ENCODE measurements at regions not wholly inside any gene's neighbourhood (a gene's known extent, or its start where the extent isn't known, plus 50 kb on each side); places are given as distances from the start of the nearest gene placed in this dataset.

GRCh38 chr9:121577166-121577565 lies 74.3 kb upstream of the DAB2IP start:
- H3K9me3 ChIP-seq (ENCODE audit: control insufficient read depth in 4 of 4, low read length in 3 of 4) = no peaks in the 10 kb centered on the region
- H3K27me3 ChIP-seq (ENCODE audit: control insufficient read depth in 4 of 4, insufficient read depth in 4 of 4, low read length in 3 of 4) = no peaks in the 10 kb centered on the region
- WGBS = 95% methylated on average over 17 of the region's 17 CpGs
- no peaks in the 10 kb centered on the region for H3K4me1 ChIP-seq (ENCODE audit: control insufficient read depth in 4 of 4, insufficient read depth in 4 of 4, low read length in 3 of 4)
- no peak for DNase-seq (ENCODE audit: low spot score)
- H3K27ac ChIP-seq (ENCODE audit: low read depth in 1 of 2, low read length in 2 of 2) = no peak overlapping the region
- no peak overlapping the region for H3K9ac ChIP-seq (ENCODE audit: low read depth in 1 of 2, low read length in 2 of 2)
- TF ChIP-seq EGR1 (IDR thresholded peaks at IDR 0.05; ENCODE audit: low read depth in 2 of 2) = no peak
- no peak for TF ChIP-seq CTCF (IDR thresholded peaks at IDR 0.05; ENCODE audit: low read depth, low read length, missing input control)
- no peak for TF ChIP-seq HNF4A (conservative IDR thresholded peaks at IDR 0.05)
- no peak for TF ChIP-seq MAX (IDR thresholded peaks at IDR 0.05)
- TF ChIP-seq RXRA (IDR thresholded peaks at IDR 0.05) = no peak
- TF ChIP-seq FOXA2 (IDR thresholded peaks at IDR 0.05) = no peak
- TF ChIP-seq RAD21 (IDR thresholded peaks at IDR 0.05) = no peak
- no peak for TF ChIP-seq FOXA1 (IDR thresholded peaks at IDR 0.05)
- no peak for TF ChIP-seq NR2F2 (IDR thresholded peaks at IDR 0.05)
- TF ChIP-seq ZBTB33 (IDR thresholded peaks at IDR 0.05) = no peak
- no peak for TF ChIP-seq YY1 (IDR thresholded peaks at IDR 0.05)
- TF ChIP-seq SP1 (IDR thresholded peaks at IDR 0.05) = no peak
- H3K4me3 ChIP-seq (ENCODE audit: low read depth in 1 of 3, low read length in 3 of 3) = no peak overlapping the region
- H3K36me3 ChIP-seq (ENCODE audit: control insufficient read depth in 4 of 4, insufficient read depth in 3 of 4, low read depth in 1 of 4, low read length in 3 of 4) = no peaks in the 10 kb centered on the region

GRCh38 chr9:121577572-121577971 lies 73.9 kb upstream of the DAB2IP start:
- Histone ChIP-seq H3K27ac (ENCODE audit: low read depth in 1 of 2, low read length in 2 of 2) (no peak overlapping the region), H3K27me3 (ENCODE audit: control insufficient read depth in 4 of 4, insufficient read depth in 4 of 4, low read length in 3 of 4) (no peaks in the 10 kb centered on the region), H3K9ac (ENCODE audit: low read depth in 1 of 2, low read length in 2 of 2) (no peak overlapping the region), H3K9me3 (ENCODE audit: control insufficient read depth in 4 of 4, low read length in 3 of 4) (no peaks in the 10 kb centered on the region), H3K36me3 (ENCODE audit: control insufficient read depth in 4 of 4, insufficient read depth in 3 of 4, low read depth in 1 of 4, low read length in 3 of 4) (no peaks in the 10 kb centered on the region), H3K4me3 (ENCODE audit: low read depth in 1 of 3, low read length in 3 of 3) (no peak overlapping the region), H3K4me1 (ENCODE audit: control insufficient read depth in 4 of 4, insufficient read depth in 4 of 4, low read length in 3 of 4) (no peaks in the 10 kb centered on the region)
- TF ChIP-seq RXRA (IDR thresholded peaks at IDR 0.05) (no peak), YY1 (IDR thresholded peaks at IDR 0.05) (no peak), REST (IDR thresholded peaks at IDR 0.05) (no peak), SP1 (IDR thresholded peaks at IDR 0.05) (no peak)
- WGBS = 89% methylated on average over 7 of the region's 7 CpGs
- DNase-seq (ENCODE audit: low spot score) = no peak

All from liver (tissue), 8 donors.